ENCODE measurements at regions not wholly inside any gene's neighbourhood (a gene's known extent, or its start where the extent isn't known, plus 50 kb on each side); places are given as distances from the start of the nearest gene placed in this dataset.

- H3K79me1 ChIP-seq (ENCODE audit: low read depth, low read length), result no peaks in the 10 kb centered on the region
- no peak overlapping the region for H2AFZ ChIP-seq (ENCODE audit: low read length)
- H2AK5ac ChIP-seq (ENCODE audit: low read depth, low read length), result no peak overlapping the region
- no peak overlapping the region for H3K4ac ChIP-seq (ENCODE audit: low read length)
- H3K14ac ChIP-seq (ENCODE audit: low read length), result no peak overlapping the region
- H2BK12ac ChIP-seq (ENCODE audit: low read length), result no peak overlapping the region
- H3K36me3 ChIP-seq (replicated peaks in 1 of 2; ENCODE audit: control insufficient read depth in 2 of 2, insufficient read depth in 2 of 2, low read length in 2 of 2), result no peaks in the 10 kb centered on the region
- peaks cover 0 to 2% of the 10 kb centered on the region in 2 donors for H3K4me1 ChIP-seq (ENCODE audit: control insufficient read depth in 2 of 2, insufficient read depth in 1 of 2, low read depth in 1 of 2, low read length in 2 of 2)
- no peak overlapping the region for H2BK15ac ChIP-seq (ENCODE audit: low read length)
- H3K27ac ChIP-seq (replicated peaks; ENCODE audit: low read length), result no peak overlapping the region
- H4K91ac ChIP-seq (ENCODE audit: low read depth, low read length, poor library complexity), result no peak overlapping the region
- H3K27me3 ChIP-seq (ENCODE audit: control insufficient read depth in 3 of 3, insufficient read depth in 3 of 3, low read depth in 1 of 3, low read length in 3 of 3), result no peaks in the 10 kb centered on the region
- WGBS, 2 donors (ENCODE audit: extremely low coverage in 2 of 2, insufficient read length in 2 of 2, insufficient replicate concordance in 1 of 2), result no CpG with 5 or more reads among the region's 2 CpGs
- DNase-seq (ENCODE audit: low spot score), result no peak
- H3K4me2 ChIP-seq (ENCODE audit: insufficient read depth, low read length, poor library complexity, severe bottlenecking), result no peak overlapping the region
- no peak overlapping the region for H4K8ac ChIP-seq (ENCODE audit: low read depth, low read length)
- no peak overlapping the region for H3K23ac ChIP-seq (ENCODE audit: low read depth, low read length, poor library complexity)
- H3K9ac ChIP-seq (ENCODE audit: low read depth, low read length, poor library complexity), result no peak overlapping the region
- no peaks in the 10 kb centered on the region for H3K9me3 ChIP-seq (replicated peaks in 1 of 2; ENCODE audit: control insufficient read depth in 2 of 2, insufficient read depth in 1 of 2, low read depth in 1 of 2, low read length in 2 of 2)
- no peak overlapping the region for H2BK5ac ChIP-seq (ENCODE audit: low read length)
- H3K4me3 ChIP-seq (ENCODE audit: low read length in 2 of 2), result no peak overlapping the region
- H3K18ac ChIP-seq (ENCODE audit: low read length), result no peak overlapping the region
- no peak overlapping the region for H2BK120ac ChIP-seq (ENCODE audit: low read depth, low read length)
These were observed 1360.1 kb upstream of the CELF2 start for GRCh38 chr10:9657530-9657929.

GRCh38 chr10:9668411-9668810 is 1349.3 kb upstream of the CELF2 start:
- Histone ChIP-seq H3K23ac (ENCODE audit: low read depth, low read length, poor library complexity) (no peak overlapping the region), H3K4ac (ENCODE audit: low read length) (no peak overlapping the region), H2BK5ac (ENCODE audit: low read length) (no peak overlapping the region), H3K9ac (ENCODE audit: low read depth, low read length, poor library complexity) (no peak overlapping the region), H3K4me2 (ENCODE audit: insufficient read depth, low read length, poor library complexity, severe bottlenecking) (no peak overlapping the region), H4K8ac (ENCODE audit: low read depth, low read length) (no peak overlapping the region), H4K91ac (ENCODE audit: low read depth, low read length, poor library complexity) (no peak overlapping the region), H3K79me1 (ENCODE audit: low read depth, low read length) (no peaks in the 10 kb centered on the region), H3K36me3 (replicated peaks in 1 of 2; ENCODE audit: control insufficient read depth in 2 of 2, insufficient read depth in 2 of 2, low read length in 2 of 2) (no peaks in the 10 kb centered on the region), H3K9me3 (replicated peaks in 1 of 2; ENCODE audit: control insufficient read depth in 2 of 2, insufficient read depth in 1 of 2, low read depth in 1 of 2, low read length in 2 of 2) (no peaks in the 10 kb centered on the region), H3K27ac (replicated peaks; ENCODE audit: low read length) (no peak overlapping the region), H3K4me1 (ENCODE audit: control insufficient read depth in 2 of 2, insufficient read depth in 1 of 2, low read depth in 1 of 2, low read length in 2 of 2) (peaks cover 0 to 1% of the 10 kb centered on the region in 2 donors), H3K14ac (ENCODE audit: low read length) (no peak overlapping the region), H2BK15ac (ENCODE audit: low read length) (no peak overlapping the region), H3K18ac (ENCODE audit: low read length) (no peak overlapping the region), H2AFZ (ENCODE audit: low read length) (no peak overlapping the region), H3K27me3 (ENCODE audit: control insufficient read depth in 3 of 3, insufficient read depth in 3 of 3, low read depth in 1 of 3, low read length in 3 of 3) (no peaks in the 10 kb centered on the region), H2AK5ac (ENCODE audit: low read depth, low read length) (no peak overlapping the region), H2BK12ac (ENCODE audit: low read length) (no peak overlapping the region), H2BK120ac (ENCODE audit: low read depth, low read length) (no peak overlapping the region), H3K4me3 (ENCODE audit: low read length in 2 of 2) (no peak overlapping the region)
- no peak for DNase-seq (ENCODE audit: low spot score)
- no CpG with 5 or more reads among the region's 3 CpGs for WGBS, 2 donors (ENCODE audit: extremely low coverage in 2 of 2, insufficient read length in 2 of 2, insufficient replicate concordance in 1 of 2)

GRCh38 chr10:9670911-9671310 is 1346.8 kb upstream of the CELF2 start:
- Histone ChIP-seq H3K4me3 (ENCODE audit: low read length in 2 of 2) (no peak overlapping the region), H3K9me3 (replicated peaks in 1 of 2; ENCODE audit: control insufficient read depth in 2 of 2, insufficient read depth in 1 of 2, low read depth in 1 of 2, low read length in 2 of 2) (no peaks in the 10 kb centered on the region), H2BK5ac (ENCODE audit: low read length) (no peak overlapping the region), H3K14ac (ENCODE audit: low read length) (no peak overlapping the region), H3K36me3 (replicated peaks in 1 of 2; ENCODE audit: control insufficient read depth in 2 of 2, insufficient read depth in 2 of 2, low read length in 2 of 2) (no peaks in the 10 kb centered on the region), H3K27ac (replicated peaks; ENCODE audit: low read length) (no peak overlapping the region), H4K91ac (ENCODE audit: low read depth, low read length, poor library complexity) (no peak overlapping the region), H2BK15ac (ENCODE audit: low read length) (no peak overlapping the region), H2BK12ac (ENCODE audit: low read length) (no peak overlapping the region), H3K79me1 (ENCODE audit: low read depth, low read length) (no peaks in the 10 kb centered on the region), H3K27me3 (ENCODE audit: control insufficient read depth in 3 of 3, insufficient read depth in 3 of 3, low read depth in 1 of 3, low read length in 3 of 3) (no peaks in the 10 kb centered on the region), H3K18ac (ENCODE audit: low read length) (no peak overlapping the region), H2AK5ac (ENCODE audit: low read depth, low read length) (no peak overlapping the region), H2BK120ac (ENCODE audit: low read depth, low read length) (no peak overlapping the region), H3K9ac (ENCODE audit: low read depth, low read length, poor library complexity) (no peak overlapping the region), H3K4me2 (ENCODE audit: insufficient read depth, low read length, poor library complexity, severe bottlenecking) (no peak overlapping the region), H4K8ac (ENCODE audit: low read depth, low read length) (no peak overlapping the region), H3K23ac (ENCODE audit: low read depth, low read length, poor library complexity) (no peak overlapping the region), H3K4me1 (ENCODE audit: control insufficient read depth in 2 of 2, insufficient read depth in 1 of 2, low read depth in 1 of 2, low read length in 2 of 2) (peaks cover 0 to 1% of the 10 kb centered on the region in 2 donors), H3K4ac (ENCODE audit: low read length) (no peak overlapping the region), H2AFZ (ENCODE audit: low read length) (no peak overlapping the region)
- DNase-seq (ENCODE audit: low spot score), result no peak
- WGBS, 2 donors (ENCODE audit: extremely low coverage in 2 of 2, insufficient read length in 2 of 2, insufficient replicate concordance in 1 of 2), result no CpG with 5 or more reads among the region's 3 CpGs

GRCh38 chr10:9681655-9682054 is 1336.0 kb upstream of the CELF2 start:
- no peak overlapping the region for H3K4me3 ChIP-seq (ENCODE audit: low read length in 2 of 2)
- DNase-seq (ENCODE audit: low spot score), result no peak
- no peak overlapping the region for H2AFZ ChIP-seq (ENCODE audit: low read length)
- no peak overlapping the region for H3K23ac ChIP-seq (ENCODE audit: low read depth, low read length, poor library complexity)
- no peaks in the 10 kb centered on the region for H3K79me1 ChIP-seq (ENCODE audit: low read depth, low read length)
- no peak overlapping the region for H4K91ac ChIP-seq (ENCODE audit: low read depth, low read length, poor library complexity)
- WGBS, 2 donors (ENCODE audit: extremely low coverage in 2 of 2, insufficient read length in 2 of 2, insufficient replicate concordance in 1 of 2), result no CpG with 5 or more reads among the region's 2 CpGs
- no peak overlapping the region for H2BK5ac ChIP-seq (ENCODE audit: low read length)
- no peak overlapping the region for H4K8ac ChIP-seq (ENCODE audit: low read depth, low read length)
- H2AK5ac ChIP-seq (ENCODE audit: low read depth, low read length), result no peak overlapping the region
- no peaks in the 10 kb centered on the region for H3K27me3 ChIP-seq (ENCODE audit: control insufficient read depth in 3 of 3, insufficient read depth in 3 of 3, low read depth in 1 of 3, low read length in 3 of 3)
- H3K14ac ChIP-seq (ENCODE audit: low read length), result no peak overlapping the region
- H3K27ac ChIP-seq (replicated peaks; ENCODE audit: low read length), result no peak overlapping the region
- H3K36me3 ChIP-seq (replicated peaks in 1 of 2; ENCODE audit: control insufficient read depth in 2 of 2, insufficient read depth in 2 of 2, low read length in 2 of 2), result no peaks in the 10 kb centered on the region
- H3K4me2 ChIP-seq (ENCODE audit: insufficient read depth, low read length, poor library complexity, severe bottlenecking), result no peak overlapping the region
- H3K4me1 ChIP-seq (ENCODE audit: control insufficient read depth in 2 of 2, insufficient read depth in 1 of 2, low read depth in 1 of 2, low read length in 2 of 2), result no peaks in the 10 kb centered on the region
- H3K18ac ChIP-seq (ENCODE audit: low read length), result no peak overlapping the region
- no peak overlapping the region for H3K4ac ChIP-seq (ENCODE audit: low read length)
- H3K9ac ChIP-seq (ENCODE audit: low read depth, low read length, poor library complexity), result no peak overlapping the region
- no peak overlapping the region for H2BK120ac ChIP-seq (ENCODE audit: low read depth, low read length)
- no peak overlapping the region for H2BK12ac ChIP-seq (ENCODE audit: low read length)
- no peak overlapping the region for H2BK15ac ChIP-seq (ENCODE audit: low read length)
- H3K9me3 ChIP-seq (replicated peaks in 1 of 2; ENCODE audit: control insufficient read depth in 2 of 2, insufficient read depth in 1 of 2, low read depth in 1 of 2, low read length in 2 of 2), result no peaks in the 10 kb centered on the region

All from neuronal stem cell (in vitro differentiated cells).